T-helper 1 cell treated with Interleukin-12 subunit alpha and Interleukin-12 subunit beta and Interleukin-4 antibody, amounts not matched to agents 30 ng/mL and 1 ng/mL, for 36 hours (primary cell): ENCODE measurements at regions not wholly inside any gene's neighbourhood (a gene's known extent, or its start where the extent isn't known, plus 50 kb on each side); places are given as distances from the start of the nearest gene placed in this dataset.
"Not testable (repeated sequence)": the region's sequence is repeated elsewhere in the genome, so short reads cannot be mapped to it uniquely, and the experiment has no call there.

Source experiments
- intact Hi-C: fragments of 100-400 bp; cut with micrococcal nuclease; formaldehyde crosslinking; loops from one replicate; pipeline ENCODE4 v1.15.1; 2024

GRCh38 chr16:29201296-29202024 is 205.1 kb downstream of the NPIPB11 start:
- intact Hi-C loops = not testable (repeated sequence)

DNA sequence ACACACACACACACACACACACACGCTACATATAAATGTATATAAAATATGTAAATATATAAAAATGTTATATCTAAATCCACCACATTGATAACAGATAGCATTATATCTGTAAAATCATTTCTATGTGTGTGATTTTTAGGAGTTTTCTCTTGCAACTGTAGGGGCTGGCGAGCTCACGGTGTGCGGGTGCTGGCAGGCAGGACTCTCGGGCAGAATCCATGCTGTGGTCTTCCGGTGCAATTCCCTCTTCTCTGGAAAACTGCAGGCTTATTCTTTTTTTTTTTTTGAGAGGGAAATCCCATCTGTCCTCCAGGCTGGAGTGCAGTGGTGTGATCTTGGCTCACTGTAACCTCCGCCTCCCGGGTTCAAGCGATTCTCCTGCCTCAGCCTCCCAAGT is 205.8 kb downstream of the NPIPB11 start:
- intact Hi-C loops = not testable (repeated sequence)

DNA sequence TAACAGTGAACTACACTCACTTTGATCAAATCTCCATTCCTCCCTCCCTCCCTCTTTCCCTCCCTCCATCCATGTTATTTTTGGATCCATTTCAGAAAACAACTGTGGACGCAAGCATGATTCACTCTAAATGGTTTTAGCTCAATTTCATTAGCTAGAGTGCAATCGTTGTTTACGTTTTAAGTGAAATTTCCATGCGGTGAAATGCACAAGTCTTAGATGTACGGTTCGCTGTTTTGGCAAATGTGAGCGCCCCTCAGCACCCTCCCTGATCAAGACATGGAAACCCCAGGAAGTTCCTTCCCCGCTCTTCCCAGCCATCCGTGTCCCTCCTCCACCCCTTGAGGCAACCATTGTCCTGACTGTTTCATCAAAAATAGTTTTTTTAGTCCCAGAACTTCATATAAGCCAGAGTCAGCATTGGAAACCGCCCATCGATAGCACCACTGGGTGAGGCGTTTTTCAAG is 206.3 kb downstream of the NPIPB11 start:
- intact Hi-C loops = not testable (repeated sequence)

DNA sequence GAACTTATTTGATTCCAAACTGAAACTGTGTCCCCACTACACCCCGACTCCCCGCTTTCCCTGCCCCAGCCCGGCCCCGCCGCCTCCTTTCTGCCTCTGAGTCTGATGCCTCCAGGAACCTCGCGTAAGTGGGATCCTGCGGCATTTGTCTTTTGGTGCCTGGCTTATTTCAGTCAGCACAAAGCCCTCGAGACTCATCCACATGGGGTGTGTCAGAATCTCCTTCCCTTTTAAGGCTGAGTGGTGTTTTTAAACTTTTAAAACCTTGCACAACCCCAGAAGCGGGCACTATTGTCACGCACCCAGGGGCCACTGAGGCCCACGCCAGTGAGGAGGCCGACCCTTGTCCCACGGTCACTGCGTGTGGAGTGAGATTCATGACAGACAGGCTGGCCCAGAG is 206.9 kb downstream of the NPIPB11 start:
- intact Hi-C loops = not testable (repeated sequence)

DNA sequence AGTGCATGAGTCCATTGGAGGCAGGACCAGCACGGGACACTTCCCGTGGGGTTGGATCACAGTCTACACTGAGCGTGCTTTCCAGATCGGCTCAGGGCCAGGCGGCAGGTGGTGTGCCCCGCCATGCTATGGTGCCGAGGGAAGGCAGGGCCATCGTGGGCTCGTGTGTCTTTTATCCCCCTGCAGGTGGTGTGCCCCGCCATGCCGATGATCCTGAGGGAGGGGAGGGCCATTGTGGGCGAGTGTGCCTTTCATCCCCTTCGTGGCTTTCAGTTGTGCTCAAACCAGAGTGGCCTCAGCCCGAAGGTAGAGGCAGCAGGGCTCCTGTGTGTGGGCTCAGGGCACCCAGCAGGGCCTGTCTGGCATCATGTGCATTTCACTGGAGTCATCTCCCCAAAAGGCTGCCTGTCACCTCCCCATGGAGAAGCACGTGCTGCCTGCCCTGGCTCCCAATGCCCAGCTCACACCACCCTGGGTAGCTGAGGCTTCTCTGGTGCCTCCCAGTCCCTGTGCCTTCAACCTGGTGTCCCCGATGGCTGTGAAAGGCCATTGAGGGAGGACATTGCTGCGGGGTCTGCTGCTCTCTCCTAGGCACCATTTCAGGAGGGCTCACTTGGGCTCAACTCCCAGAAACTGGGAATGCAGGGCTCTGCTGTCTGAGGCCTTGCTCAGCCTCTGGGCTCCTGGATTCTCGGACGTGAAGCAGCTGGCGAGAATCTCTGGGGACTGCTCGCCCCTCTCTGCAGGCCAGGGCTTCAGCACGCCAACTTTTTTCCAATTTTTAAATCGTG is 207.6 kb downstream of the NPIPB11 start:
- intact Hi-C loops = no loop called here

GRCh38 chr16:29198231-29198630 is 208.3 kb downstream of the NPIPB11 start:
- intact Hi-C loops = no loop called here

- intact Hi-C loops = not testable (repeated sequence)
Observed at GRCh38 chr16:29197494-29198100, 208.9 kb downstream of the NPIPB11 start.

GRCh38 chr16:29196746-29197145 is 209.8 kb downstream of the NPIPB11 start:
- intact Hi-C loops = not testable (repeated sequence)

GRCh38 chr16:29195116-29195872 is 210.4 kb downstream of the LAT start:
- intact Hi-C loops = not testable (repeated sequence)

GRCh38 chr16:29194185-29194844 is 209.5 kb downstream of the LAT start:
- intact Hi-C loops = not testable (repeated sequence)

DNA sequence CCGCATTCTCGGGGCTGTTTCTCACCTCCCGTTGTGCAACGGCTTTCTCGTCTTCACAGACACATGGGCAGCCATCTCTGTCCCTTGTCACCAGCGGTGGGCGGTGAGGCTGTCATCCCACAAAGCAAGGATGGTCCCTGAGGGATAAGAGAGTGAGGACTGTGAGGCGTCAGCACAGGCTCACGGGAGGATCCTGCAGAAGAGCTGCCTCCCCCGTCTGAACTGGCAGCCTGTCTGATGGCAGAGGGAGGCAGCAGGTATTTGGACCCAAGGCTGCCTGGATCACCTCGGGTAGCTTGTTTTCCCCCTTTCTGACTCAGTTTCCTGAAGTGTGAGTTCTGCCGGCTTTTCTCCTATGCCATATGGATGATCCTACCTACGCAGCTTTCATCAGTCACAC is 208.8 kb downstream of the LAT start:
- intact Hi-C loops = not testable (repeated sequence)

DNA sequence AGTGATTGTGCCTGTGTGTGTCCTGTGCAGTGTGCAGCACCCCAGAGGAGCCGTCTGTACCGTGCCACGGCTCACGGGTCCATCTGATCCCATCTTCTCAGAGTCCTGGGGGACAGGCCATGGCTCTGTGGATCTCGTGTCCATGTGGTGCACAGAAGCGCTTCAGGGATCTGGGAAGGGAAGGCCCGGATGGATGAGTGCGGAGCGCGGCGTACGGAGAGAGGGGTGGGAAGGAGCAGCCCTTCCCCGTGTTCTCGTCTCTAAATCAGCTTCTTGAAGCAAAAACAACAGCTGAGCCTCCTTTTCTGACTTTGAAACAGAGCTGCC is 208.4 kb downstream of the LAT start:
- intact Hi-C loops = not testable (repeated sequence)

DNA sequence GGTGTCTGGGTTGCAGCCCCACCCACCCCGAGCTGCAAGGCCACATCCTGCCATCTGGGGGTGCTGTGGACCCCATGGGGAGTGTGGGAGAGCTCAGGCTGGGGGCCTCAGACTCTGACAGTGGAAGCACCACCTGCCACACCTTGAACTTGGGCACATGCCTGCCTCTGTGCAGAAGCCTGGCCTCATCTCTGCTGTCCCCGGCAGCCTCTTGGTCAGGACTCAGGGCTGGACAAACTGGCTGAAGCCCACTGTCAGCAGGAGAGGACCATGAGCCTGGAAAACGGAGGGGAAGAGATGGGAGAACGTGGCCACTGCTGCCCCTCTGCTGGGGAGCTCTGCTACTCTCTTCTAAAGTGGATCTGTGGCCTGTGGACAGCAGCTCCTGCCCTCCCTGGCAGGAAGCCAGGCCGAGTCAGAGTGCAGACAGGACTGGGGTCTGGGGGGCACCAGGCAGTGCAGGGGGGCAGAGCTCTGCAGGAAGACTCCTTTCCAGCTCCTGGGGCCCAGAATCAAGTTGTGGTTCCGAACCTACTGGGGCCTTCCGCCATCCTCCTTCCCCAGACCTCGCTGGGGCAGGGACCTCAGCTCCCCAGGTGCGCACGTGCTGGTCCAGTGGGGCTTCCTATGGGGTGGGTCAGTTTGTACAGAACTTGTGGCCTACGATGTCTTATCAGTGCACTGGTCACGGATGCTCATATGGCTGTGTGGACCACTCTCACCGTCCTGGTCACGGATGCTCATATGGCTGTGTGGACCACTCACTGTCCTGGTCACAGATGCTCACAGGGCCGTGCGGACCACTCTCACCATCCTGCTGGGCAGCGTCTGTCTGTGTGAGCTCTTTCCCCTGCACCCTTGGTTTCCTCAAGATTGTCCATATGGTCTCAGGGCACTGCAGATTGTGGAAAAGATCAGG is 207.7 kb downstream of the LAT start:
- intact Hi-C loops = no loop called here

DNA sequence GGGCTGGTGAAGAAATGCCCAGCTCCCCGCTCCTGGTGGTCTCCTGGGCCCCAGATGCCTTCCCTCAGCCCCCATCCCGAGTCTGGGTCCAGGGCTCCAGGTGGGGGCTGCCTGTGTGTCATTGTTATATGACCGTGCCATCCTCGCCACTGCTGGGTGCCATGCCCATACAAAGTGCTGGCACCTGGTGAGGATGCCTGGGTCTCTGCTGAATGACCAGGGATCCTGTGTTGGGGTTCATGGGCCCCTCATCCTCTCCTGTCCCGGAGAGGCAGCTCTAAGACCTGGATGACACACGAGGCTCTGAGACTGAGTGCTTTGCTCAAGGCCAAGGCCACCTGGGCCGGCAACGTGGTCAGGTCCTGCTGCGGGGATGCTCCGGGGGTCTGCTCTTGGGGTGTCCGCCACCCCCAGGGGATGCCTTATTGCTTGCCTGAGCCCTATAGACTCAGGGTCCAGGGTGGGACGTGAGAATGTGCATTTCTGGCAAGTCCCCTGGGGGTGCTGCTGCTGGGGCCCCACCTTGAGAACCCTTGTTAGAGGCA is 206.9 kb downstream of the LAT start:
- intact Hi-C loops = not testable (repeated sequence)

GRCh38 chr16:29190553-29191431 is 205.9 kb downstream of the LAT start:
- intact Hi-C loops = not testable (repeated sequence)

- intact Hi-C loops = not testable (repeated sequence)
Observed at GRCh38 chr16:29188806-29189205, 204.0 kb downstream of the LAT start.

GRCh38 chr16:29186306-29187220 is 201.7 kb downstream of the LAT start:
- intact Hi-C loops = not testable (repeated sequence)

DNA sequence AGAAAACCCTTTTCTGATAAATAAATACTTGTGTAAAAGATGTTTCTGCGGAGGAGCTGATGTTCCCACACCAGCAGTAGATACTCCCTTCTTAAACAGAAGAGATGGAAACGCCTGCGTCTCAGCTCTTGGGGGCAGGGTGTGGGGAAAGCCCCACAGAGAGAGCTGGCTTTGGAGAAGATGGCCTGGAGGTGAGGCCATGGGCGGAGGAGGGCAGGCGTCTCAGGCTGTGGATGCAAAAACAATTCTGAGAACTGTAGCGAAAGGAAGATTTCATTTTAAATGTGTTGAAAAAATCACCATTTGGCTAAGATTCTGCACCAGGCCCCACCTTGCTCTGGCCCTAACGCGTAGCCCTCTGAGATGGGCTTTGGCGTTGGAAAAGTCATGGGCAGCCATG is 201.0 kb downstream of the LAT start:
- intact Hi-C loops = not testable (repeated sequence)
